Spleen (tissue), 7 donors: ENCODE measurements at regions not wholly inside any gene's neighbourhood (a gene's known extent, or its start where the extent isn't known, plus 50 kb on each side); places are given as distances from the start of the nearest gene placed in this dataset.

Source experiments
- CTCF ChIP-seq, 11 experiments: fragments of 200-600 bp in 7 of 11; fragments of 450-650 bp in 4 of 11; sonication (generic) in 4 of 11; IDR thresholded peaks in 8 of 11; conservative IDR thresholded peaks in 3 of 11; 1 replicate in 7 of 11; 2 replicates in 4 of 11; pipeline versions ENCODE4 v1.4.0 to v1.8.0; 2016 to 2021; ENCODE audit warnings: antibody characterized with exemption in 11 of 11, inconsistent platforms in 4 of 11, mild to moderate bottlenecking in 1 of 11
- POLR2A ChIP-seq, 3 donors: fragments of 450-650 bp; IDR thresholded peaks; one replicate each; pipeline ENCODE4 v1.5.1; 2017; ENCODE audit warnings: antibody characterized with exemption in 3 of 3, mild to moderate bottlenecking in 1 of 3
- POLR2AphosphoS5 ChIP-seq, 3 donors: sonication (generic); formaldehyde crosslinking; IDR thresholded peaks; one replicate each; pipeline ENCODE4 v1.5.1; 2017; ENCODE audit warnings: antibody characterized with exemption in 3 of 3
- donor health status: DM: no; HTN: no; CAD: no; lungs with moderate emphysema.
- donor health status: DM: no; HTN: no; CAD: no.
- donor health status: DM: no; HTN: no; CAD: no.

GRCh38 chr18:1026930-1027329 lies 122.3 kb downstream of the ADCYAP1 start:
- TF ChIP-seq POLR2A (IDR thresholded peaks at IDR 0.05) (no peak), POLR2AphosphoS5 (IDR thresholded peaks at IDR 0.05) (no peak), CTCF (IDR thresholded peaks at IDR 0.05 in 8 of 11, conservative IDR thresholded peaks at IDR 0.05 in 3 of 11) (no peak)
